ENCODE measurements at regions not wholly inside any gene's neighbourhood (a gene's known extent, or its start where the extent isn't known, plus 50 kb on each side); places are given as distances from the start of the nearest gene placed in this dataset.

DNA sequence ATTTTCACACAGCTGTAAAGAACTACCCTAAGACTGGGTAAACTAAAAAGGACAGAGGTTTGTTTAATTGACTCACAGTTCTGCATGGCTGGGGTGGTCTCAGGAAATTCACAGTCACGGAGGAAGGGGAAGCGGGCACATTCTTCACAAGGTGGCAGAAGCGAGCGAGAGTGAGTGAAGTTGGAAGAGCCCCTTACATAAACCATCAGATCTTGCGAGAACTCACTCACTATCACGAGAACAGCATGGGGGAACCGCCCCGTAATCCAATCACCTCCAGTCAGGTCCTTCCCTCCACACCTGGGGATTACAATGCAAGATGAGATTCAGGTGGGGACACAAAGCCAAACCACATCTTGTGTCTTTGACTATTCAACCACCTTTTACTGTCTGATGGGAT is 700.5 kb downstream of the TENT5A start (continued):
- TF ChIP-seq, protein P1, sequence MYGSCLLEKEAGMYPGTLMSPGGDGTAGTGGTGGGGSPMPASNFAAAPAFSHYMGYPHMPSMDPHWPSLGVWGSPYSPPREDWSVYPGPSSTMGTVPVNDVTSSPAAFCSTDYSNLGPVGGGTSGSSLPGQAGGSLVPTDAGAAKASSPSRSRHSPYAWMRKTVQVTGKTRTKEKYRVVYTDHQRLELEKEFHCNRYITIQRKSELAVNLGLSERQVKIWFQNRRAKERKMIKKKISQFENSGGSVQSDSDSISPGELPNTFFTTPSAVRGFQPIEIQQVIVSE (CRISPR knock-in tag; IDR thresholded peaks at IDR 0.05; ENCODE audit: borderline replicate concordance): no peak
- no peak for TF ChIP-seq ELF4 (CRISPR knock-in tag; IDR thresholded peaks at IDR 0.05; ENCODE audit: low read depth)
- TF ChIP-seq IRF2 (CRISPR knock-in tag; IDR thresholded peaks at IDR 0.05; ENCODE audit: borderline replicate concordance, low read depth): no peak

DNA sequence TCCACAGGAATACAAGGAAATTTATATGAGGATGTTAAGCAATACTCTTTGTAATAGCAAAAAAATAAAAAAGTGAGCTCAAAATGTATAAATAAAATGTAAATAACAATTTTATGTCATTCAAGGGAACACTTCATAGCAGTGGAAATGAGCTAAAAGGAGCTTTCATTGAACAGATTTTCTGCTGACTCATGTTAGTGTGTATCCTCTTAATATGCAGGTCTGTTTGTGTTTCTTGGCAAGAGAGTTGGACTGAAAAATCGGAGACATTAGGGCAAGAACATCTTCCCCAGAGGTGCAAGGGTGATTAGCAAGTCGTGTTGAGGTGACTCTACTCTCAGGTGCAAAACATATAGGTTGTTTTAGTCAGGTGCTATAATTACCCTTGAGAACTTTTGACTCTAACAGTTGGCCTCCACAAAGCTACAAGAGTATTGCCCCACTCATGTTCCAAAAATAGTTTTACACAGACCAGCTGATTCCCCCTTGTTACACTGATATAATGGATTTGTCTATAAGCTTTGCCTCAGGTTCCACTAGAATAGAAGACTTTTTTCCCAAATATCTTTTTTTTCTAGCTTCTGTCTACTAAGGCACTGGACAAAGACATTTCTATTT is 702.9 kb downstream of the TENT5A start:
- Mint-ChIP-seq H3K4me3 (no peak overlapping the region), H3K4me1 (0 out of 2 replicates have a peak, but pooled peaks cover 3% of the 10 kb centered on the region), H3K27ac (no peak overlapping the region), H3K9me3 (peaks cover 5% of the 10 kb centered on the region; the same call in 1 of the 2 replicates), H3K27me3 (ENCODE audit: low read depth) (no peaks in the 10 kb centered on the region), H3K36me3 (no peaks in the 10 kb centered on the region)
- ChIA-PET CTCF (no interaction called here), POLR2A (no interaction called here)
- ATAC-seq: no peak
- TF ChIP-seq, protein P2, sequence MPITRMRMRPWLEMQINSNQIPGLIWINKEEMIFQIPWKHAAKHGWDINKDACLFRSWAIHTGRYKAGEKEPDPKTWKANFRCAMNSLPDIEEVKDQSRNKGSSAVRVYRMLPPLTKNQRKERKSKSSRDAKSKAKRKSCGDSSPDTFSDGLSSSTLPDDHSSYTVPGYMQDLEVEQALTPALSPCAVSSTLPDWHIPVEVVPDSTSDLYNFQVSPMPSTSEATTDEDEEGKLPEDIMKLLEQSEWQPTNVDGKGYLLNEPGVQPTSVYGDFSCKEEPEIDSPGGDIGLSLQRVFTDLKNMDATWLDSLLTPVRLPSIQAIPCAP (CRISPR knock-in tag; IDR thresholded peaks at IDR 0.05): no peak
- TF ChIP-seq KAT7 (CRISPR knock-in tag; IDR thresholded peaks at IDR 0.05; ENCODE audit: borderline replicate concordance) (no peak), GTF2I (CRISPR knock-in tag; conservative IDR thresholded peaks at IDR 0.05) (no peak)
- TF ChIP-seq, protein P3, sequence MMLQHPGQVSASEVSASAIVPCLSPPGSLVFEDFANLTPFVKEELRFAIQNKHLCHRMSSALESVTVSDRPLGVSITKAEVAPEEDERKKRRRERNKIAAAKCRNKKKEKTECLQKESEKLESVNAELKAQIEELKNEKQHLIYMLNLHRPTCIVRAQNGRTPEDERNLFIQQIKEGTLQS (CRISPR knock-in tag; conservative IDR thresholded peaks at IDR 0.05): no peak
- TF ChIP-seq, protein P4, sequence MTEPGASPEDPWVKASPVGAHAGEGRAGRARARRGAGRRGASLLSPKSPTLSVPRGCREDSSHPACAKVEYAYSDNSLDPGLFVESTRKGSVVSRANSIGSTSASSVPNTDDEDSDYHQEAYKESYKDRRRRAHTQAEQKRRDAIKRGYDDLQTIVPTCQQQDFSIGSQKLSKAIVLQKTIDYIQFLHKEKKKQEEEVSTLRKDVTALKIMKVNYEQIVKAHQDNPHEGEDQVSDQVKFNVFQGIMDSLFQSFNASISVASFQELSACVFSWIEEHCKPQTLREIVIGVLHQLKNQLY (CRISPR knock-in tag; IDR thresholded peaks at IDR 0.05): no peak
- no peak for DNase-seq (ENCODE audit: low spot score)

DNA sequence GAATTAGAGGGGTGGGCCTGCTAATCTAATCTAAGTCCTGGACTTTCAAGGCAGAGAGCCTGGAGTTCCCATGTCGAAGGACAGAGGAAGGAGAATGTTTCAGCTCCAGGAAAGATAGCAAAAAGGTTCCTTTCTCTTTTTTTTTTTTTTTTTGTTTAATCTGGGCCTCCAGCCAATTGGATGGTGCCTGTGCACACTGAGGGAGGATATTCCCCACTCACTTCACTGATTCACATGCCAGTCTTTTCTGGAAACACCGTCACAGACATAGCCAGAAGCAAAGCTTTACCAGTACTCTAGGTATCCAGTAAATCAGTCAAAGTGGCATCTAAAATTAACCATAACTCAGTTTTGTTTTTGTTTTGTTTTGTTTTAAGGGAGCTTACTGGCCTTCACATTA is 721.1 kb downstream of the TENT5A start:
- ATAC-seq (no peak), DNase-seq (ENCODE audit: low spot score) (no peak)
- Mint-ChIP-seq H3K4me3 (no peak overlapping the region), H3K36me3 (no peaks in the 10 kb centered on the region), H3K9me3 (peaks cover 23% of the 10 kb centered on the region), H3K27ac (no peak overlapping the region), H3K4me1 (no peaks in the 10 kb centered on the region), H3K27me3 (ENCODE audit: low read depth) (no peaks in the 10 kb centered on the region)
- ChIA-PET POLR2A (no interaction called here), CTCF (no interaction called here)
- no peak for TF ChIP-seq SMAD4 (CRISPR knock-in tag; IDR thresholded peaks at IDR 0.05)
- TF ChIP-seq GABPB1 (CRISPR knock-in tag; IDR thresholded peaks at IDR 0.05): no peak
- no peak for TF ChIP-seq ZNF219 (CRISPR knock-in tag; IDR thresholded peaks at IDR 0.05; ENCODE audit: borderline replicate concordance)
- TF ChIP-seq ZNF138 (CRISPR knock-in tag; conservative IDR thresholded peaks at IDR 0.05): no peak
- TF ChIP-seq TP53 (CRISPR knock-in tag; IDR thresholded peaks at IDR 0.05): no peak
- TF ChIP-seq, protein P5, sequence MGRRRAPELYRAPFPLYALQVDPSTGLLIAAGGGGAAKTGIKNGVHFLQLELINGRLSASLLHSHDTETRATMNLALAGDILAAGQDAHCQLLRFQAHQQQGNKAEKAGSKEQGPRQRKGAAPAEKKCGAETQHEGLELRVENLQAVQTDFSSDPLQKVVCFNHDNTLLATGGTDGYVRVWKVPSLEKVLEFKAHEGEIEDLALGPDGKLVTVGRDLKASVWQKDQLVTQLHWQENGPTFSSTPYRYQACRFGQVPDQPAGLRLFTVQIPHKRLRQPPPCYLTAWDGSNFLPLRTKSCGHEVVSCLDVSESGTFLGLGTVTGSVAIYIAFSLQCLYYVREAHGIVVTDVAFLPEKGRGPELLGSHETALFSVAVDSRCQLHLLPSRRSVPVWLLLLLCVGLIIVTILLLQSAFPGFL (CRISPR knock-in tag; IDR thresholded peaks at IDR 0.05; ENCODE audit: borderline replicate concordance): no peak
- no peak for TF ChIP-seq MYBL2 (CRISPR knock-in tag; IDR thresholded peaks at IDR 0.05)
- TF ChIP-seq, protein P6, sequence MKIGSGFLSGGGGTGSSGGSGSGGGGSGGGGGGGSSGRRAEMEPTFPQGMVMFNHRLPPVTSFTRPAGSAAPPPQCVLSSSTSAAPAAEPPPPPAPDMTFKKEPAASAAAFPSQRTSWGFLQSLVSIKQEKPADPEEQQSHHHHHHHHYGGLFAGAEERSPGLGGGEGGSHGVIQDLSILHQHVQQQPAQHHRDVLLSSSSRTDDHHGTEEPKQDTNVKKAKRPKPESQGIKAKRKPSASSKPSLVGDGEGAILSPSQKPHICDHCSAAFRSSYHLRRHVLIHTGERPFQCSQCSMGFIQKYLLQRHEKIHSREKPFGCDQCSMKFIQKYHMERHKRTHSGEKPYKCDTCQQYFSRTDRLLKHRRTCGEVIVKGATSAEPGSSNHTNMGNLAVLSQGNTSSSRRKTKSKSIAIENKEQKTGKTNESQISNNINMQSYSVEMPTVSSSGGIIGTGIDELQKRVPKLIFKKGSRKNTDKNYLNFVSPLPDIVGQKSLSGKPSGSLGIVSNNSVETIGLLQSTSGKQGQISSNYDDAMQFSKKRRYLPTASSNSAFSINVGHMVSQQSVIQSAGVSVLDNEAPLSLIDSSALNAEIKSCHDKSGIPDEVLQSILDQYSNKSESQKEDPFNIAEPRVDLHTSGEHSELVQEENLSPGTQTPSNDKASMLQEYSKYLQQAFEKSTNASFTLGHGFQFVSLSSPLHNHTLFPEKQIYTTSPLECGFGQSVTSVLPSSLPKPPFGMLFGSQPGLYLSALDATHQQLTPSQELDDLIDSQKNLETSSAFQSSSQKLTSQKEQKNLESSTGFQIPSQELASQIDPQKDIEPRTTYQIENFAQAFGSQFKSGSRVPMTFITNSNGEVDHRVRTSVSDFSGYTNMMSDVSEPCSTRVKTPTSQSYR (CRISPR knock-in tag; IDR thresholded peaks at IDR 0.05): no peak

Data from WTC11 (cell line).